GM13976 (cell line): ENCODE measurements at regions not wholly inside any gene's neighbourhood (a gene's known extent, or its start where the extent isn't known, plus 50 kb on each side); places are given as distances from the start of the nearest gene placed in this dataset.

Experiments
- DNase-seq: peaks from one replicate; pipeline ENCODE4 v3.0.0; 2012; ENCODE audit warnings: low spot score
- in situ Hi-C: fragments of 300-500 bp; cut with MboI; formaldehyde crosslinking; loops from one replicate; pipeline ENCODE4 v1.12.0; 2022; ENCODE audit warnings: low sequenced_read_pairs, mixed read lengths, inconsistent platforms; ENCODE audit not compliant: unreplicated experiment
- TF ChIP-seq, protein P1 (sequence below): IDR thresholded peaks from 2 replicates; pipeline ENCODE4 v1.5.1; 2012; ENCODE audit warnings: borderline replicate concordance, mild to moderate bottlenecking; ENCODE audit not compliant: insufficient read depth; ENCODE audit errors: extremely low read depth, missing control alignments, control extremely low read depth

DNA sequence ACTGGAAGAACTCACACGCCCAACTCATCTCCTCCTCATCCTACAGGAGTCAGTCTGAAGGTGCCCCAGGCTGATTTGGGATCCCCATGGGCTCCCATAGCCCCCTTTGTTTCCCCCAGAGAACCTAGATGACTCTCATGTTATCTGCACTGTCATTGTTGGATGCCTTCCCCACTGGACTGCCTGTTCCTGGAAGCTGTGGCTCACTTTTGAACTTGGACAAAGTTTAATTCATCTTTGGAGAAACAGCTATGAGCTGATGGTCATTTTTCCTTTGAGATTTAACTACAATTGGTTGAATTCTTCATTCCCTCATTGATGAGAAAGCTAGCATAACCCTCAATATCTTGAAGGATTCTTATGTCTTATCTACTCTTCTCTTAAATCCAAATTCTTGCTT, 186.6 kb downstream of the SALL1 start:
- no peak for DNase-seq
- in situ Hi-C loops = no loop called here
- TF ChIP-seq, protein P1, sequence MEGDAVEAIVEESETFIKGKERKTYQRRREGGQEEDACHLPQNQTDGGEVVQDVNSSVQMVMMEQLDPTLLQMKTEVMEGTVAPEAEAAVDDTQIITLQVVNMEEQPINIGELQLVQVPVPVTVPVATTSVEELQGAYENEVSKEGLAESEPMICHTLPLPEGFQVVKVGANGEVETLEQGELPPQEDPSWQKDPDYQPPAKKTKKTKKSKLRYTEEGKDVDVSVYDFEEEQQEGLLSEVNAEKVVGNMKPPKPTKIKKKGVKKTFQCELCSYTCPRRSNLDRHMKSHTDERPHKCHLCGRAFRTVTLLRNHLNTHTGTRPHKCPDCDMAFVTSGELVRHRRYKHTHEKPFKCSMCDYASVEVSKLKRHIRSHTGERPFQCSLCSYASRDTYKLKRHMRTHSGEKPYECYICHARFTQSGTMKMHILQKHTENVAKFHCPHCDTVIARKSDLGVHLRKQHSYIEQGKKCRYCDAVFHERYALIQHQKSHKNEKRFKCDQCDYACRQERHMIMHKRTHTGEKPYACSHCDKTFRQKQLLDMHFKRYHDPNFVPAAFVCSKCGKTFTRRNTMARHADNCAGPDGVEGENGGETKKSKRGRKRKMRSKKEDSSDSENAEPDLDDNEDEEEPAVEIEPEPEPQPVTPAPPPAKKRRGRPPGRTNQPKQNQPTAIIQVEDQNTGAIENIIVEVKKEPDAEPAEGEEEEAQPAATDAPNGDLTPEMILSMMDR = no peak

DNA sequence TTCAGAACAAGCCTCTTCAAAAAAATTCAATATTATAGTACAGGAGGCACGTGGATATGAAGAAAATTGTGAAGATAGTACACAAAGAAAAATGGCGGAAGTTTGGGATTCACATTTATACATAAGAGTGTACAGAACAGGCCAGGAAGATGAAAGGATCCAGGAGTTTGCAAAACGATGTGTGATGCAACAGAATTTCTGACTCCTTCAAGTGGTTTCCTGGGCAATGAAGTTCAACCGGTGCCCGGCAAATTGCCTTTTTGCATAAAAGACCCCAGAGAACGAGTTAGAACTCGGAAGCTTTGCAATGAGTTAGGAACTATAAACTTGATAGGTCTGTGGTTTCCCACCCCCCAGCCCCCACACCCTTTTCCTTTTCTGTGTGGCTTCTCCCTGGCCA, 189.1 kb downstream of the SALL1 start:
- in situ Hi-C loops = no loop called here
- DNase-seq = no peak
- TF ChIP-seq, protein P1 = no peak

DNA sequence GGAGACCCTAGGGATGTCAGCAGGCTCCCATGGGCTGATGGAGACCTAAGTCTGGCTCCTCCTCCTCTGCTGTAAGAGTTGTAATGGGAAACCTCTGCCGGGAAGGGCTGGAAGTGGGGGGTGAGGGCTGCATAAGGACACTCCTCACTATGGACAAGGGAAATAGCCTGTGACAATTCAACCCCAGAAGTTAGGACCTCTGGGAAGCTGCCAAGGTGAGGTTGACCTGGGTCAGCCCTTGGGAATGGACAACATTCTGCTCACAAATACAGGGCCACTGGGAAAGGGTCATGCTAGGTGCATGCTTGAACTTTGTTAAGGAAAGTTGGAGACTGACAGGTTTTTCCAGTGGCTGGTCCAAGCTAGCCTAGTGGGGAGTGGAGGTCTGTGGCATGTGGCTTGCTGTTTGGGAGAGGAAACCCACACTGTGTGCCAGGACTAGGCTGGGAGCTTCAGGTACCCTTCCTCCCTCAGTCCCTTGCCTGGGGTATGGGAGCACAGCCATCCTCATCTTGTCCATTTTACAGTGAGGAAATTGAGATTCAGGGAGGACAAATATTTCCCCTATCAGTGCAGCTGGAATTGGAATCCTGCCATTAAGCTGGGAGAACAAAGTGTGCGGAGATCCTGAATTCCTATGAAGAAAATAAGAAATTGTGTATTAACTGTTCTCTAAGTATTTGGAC, 190.4 kb downstream of the SALL1 start:
- TF ChIP-seq, protein P1 = no peak
- in situ Hi-C loops = no loop called here
- no peak for DNase-seq

DNA sequence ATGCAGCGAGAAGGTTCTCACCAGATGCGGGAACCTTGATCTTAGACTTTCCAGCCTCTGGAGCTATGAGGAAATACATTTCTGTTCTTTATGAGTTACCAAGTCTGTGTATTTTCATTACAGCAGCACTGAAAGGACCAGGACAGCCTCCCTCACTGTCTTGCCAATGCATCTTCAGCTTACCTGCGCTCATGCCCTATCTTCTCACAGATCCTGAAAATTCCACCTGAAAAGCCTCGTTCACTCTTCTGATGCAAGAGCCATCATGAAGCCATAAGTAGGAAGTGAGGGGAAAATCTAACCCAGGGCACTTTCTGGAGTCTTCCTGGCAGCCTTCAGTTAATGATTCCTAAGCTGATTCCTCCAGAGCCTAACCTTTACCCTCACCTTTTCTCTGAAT, 194.0 kb downstream of the SALL1 start:
- TF ChIP-seq, protein P1 = no peak
- in situ Hi-C loops = no loop called here
- DNase-seq = no peak

DNA sequence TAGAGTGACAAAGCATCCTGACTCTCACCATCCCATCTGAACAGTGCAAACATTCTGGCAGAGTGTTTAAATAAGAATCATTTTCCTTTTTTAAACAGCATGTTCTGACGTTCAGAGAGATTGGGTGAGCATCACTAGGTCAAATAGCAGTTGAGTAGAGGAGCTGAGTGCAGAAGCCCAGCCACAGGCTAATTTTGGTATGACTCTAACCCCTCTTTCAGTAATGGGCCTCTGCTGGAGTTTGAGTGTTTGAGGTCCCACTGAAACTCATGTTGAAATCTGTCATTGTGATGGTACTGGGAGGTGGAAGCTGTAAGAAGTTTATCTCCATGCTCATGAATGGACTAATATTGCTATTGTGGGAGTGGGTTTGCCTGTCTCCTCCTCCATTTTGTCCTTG, 194.4 kb downstream of the SALL1 start:
- TF ChIP-seq, protein P1 = no peak
- DNase-seq = no peak
- in situ Hi-C loops = no loop called here

DNA sequence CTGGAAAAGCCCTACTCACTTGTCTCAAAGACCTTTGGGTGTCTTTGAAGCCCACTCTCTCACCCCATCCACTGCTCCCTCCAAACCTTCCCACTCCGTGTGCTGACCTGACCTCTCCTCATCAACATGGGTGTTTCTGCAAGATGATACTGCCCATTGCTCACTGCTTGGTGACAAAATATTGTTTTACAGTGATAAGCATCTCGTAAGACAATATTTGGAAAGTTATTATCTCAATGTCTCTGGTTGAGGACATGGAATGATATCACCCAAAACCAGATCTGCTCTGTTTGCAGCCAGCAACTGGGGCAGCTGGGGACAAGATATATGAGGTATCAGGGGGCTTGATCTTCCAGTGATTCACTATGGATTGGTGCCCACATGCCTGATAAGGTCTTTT, 195.8 kb downstream of the SALL1 start:
- TF ChIP-seq, protein P1 = no peak
- no peak for DNase-seq

DNA sequence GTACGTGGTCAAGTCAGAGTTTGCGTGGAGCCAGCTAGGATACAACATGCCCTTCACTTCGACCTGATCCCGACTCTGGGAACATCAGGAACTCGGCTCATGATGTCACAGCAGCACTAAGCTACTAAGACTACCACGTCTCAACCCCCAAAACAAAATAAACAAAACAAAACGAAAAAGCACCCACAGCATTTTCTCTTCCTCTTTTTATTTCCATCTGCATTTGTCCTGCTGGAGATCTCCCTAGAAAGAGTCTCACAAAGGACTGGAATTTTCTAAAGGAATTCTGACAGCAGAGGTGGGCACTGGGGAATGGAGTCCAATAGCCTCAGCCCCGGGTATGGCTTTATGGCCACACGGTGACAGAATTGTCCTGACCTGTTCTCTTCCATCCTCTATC, 196.6 kb downstream of the SALL1 start:
- in situ Hi-C loops = no loop called here
- TF ChIP-seq, protein P1 = no peak
- no peak for DNase-seq

More for the DNA sequence above, 195.8 kb downstream of the SALL1 start:
- in situ Hi-C loops = no loop called here
